Lung (tissue), 11 donors: ENCODE measurements at regions not wholly inside any gene's neighbourhood (a gene's known extent, or its start where the extent isn't known, plus 50 kb on each side); places are given as distances from the start of the nearest gene placed in this dataset.

Experiments
- ATAC-seq: fragments of 200-7000 bp; cut with Tn5 transposase; one replicate; pipeline ENCODE4 v1.9.1; 2020; ENCODE audit warnings: moderate number of reproducible peaks; ENCODE audit not compliant: insufficient read depth, low FRiP score
- DNase-seq, 3 donors: peaks; one replicate each; pipeline ENCODE4 v3.0.0-alpha.2; 2013 to 2017
- H3K27ac ChIP-seq, 2 donors: one replicate each; pipeline ENCODE4 v1.5.1; 2013; ENCODE audit warnings: mild to moderate bottlenecking in 2 of 2, moderate library complexity in 2 of 2, control low read depth in 1 of 2, inconsistent platforms in 1 of 2, low read depth in 1 of 2, low read length in 1 of 2
- H3K27me3 ChIP-seq, 3 donors: one replicate each; pipeline ENCODE4 v1.5.1; 2013; ENCODE audit warnings: low read length in 2 of 3; ENCODE audit not compliant: control insufficient read depth in 3 of 3, insufficient read depth in 3 of 3
- H3K36me3 ChIP-seq, 4 donors: one replicate each; pipeline ENCODE4 v1.5.1; 2013; ENCODE audit warnings: low read length in 4 of 4, mild to moderate bottlenecking in 1 of 4, moderate library complexity in 1 of 4; ENCODE audit not compliant: control insufficient read depth in 4 of 4, insufficient read depth in 4 of 4
- H3K4me1 ChIP-seq, 5 donors: one replicate each; pipeline ENCODE4 v1.5.1; 2013; ENCODE audit warnings: low read length in 5 of 5, mild to moderate bottlenecking in 2 of 5, moderate library complexity in 1 of 5; ENCODE audit not compliant: control insufficient read depth in 5 of 5, insufficient read depth in 5 of 5
- H3K4me3 ChIP-seq: one replicate; pipeline ENCODE4 v1.5.1; 2013; ENCODE audit warnings: mild to moderate bottlenecking, control low read depth, moderate library complexity
- H3K9ac ChIP-seq, 2 donors: one replicate each; pipeline ENCODE4 v1.5.1; 2013; ENCODE audit warnings: low read length in 2 of 2, control low read depth in 1 of 2; ENCODE audit not compliant: insufficient read depth in 1 of 2
- H3K9me3 ChIP-seq, 4 donors: one replicate each; pipeline ENCODE4 v1.5.1; 2013; ENCODE audit warnings: low read length in 3 of 4, mild to moderate bottlenecking in 1 of 4, moderate library complexity in 1 of 4; ENCODE audit not compliant: control insufficient read depth in 4 of 4, insufficient read depth in 3 of 4
- WGBS, 2 donors: extraction: QIAGEN DNeasy Blood & Tissue Kit; methylation state at CpG; one replicate each; pipeline ENCODE4 v1.1.7; 2013; 5-methylcytosine and 5-hydroxymethylcytosine counted together
- TF ChIP-seq, protein P1 (sequence below): IDR thresholded peaks from 2 replicates; pipeline ENCODE4 v1.5.1; 2012; ENCODE audit warnings: mild to moderate bottlenecking; ENCODE audit errors: control extremely low read depth, extremely low read depth
- donor health status: control.
- donor health status: control.
- donor health status: Bipolar disorder and iron deficiency.
- donor health status: healthy.
- donor health status: DM: yes; HTN: yes; CAD: no.

DNA sequence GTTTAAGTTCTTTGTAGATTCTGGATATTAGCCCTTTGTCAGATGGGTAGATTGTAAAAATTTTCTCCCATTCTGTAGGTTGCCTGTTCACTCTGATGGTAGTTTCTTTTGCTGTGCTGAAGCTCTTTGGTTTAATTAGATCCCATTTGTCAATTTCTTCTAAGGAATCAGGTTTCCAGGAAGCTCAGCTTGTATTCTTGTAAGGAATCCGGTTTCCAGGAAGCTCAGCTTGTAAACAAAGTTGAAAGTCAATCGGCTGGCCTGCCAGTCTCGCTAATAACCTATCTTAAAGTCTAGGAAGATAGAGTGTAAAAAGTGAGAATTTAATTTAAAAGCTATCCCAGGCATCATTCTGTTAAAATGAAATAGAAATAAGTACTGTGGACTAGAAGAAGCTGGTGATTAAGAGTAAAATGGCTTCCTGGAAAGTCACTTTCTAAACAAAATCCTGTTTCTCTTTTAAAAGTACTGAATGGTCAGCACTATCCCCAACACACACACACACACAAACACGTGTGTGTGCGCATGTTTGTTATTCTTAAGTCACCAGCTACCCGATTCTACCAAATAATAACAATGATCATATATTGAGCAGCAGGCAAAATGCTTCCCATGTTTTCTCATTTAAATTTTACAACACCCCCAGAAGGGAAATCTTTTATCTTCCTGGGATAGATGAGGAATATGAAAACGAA lies 171.7 kb downstream of the PAPSS1 start:
- H3K27me3 ChIP-seq = no peaks in the 10 kb centered on the region
- WGBS, 2 donors = 45 to 56% methylated on average over 7 of the region's 7 CpGs
- no peak overlapping the region for H3K4me3 ChIP-seq
- H3K27ac ChIP-seq = no peak overlapping the region
- peak in 2 of 3 donors; percentile 45 to 61 for DNase-seq
- no peak overlapping the region for H3K9ac ChIP-seq
- no peak for ATAC-seq
- TF ChIP-seq, protein P1, sequence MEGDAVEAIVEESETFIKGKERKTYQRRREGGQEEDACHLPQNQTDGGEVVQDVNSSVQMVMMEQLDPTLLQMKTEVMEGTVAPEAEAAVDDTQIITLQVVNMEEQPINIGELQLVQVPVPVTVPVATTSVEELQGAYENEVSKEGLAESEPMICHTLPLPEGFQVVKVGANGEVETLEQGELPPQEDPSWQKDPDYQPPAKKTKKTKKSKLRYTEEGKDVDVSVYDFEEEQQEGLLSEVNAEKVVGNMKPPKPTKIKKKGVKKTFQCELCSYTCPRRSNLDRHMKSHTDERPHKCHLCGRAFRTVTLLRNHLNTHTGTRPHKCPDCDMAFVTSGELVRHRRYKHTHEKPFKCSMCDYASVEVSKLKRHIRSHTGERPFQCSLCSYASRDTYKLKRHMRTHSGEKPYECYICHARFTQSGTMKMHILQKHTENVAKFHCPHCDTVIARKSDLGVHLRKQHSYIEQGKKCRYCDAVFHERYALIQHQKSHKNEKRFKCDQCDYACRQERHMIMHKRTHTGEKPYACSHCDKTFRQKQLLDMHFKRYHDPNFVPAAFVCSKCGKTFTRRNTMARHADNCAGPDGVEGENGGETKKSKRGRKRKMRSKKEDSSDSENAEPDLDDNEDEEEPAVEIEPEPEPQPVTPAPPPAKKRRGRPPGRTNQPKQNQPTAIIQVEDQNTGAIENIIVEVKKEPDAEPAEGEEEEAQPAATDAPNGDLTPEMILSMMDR = no peak
- no peaks in the 10 kb centered on the region for H3K9me3 ChIP-seq
- no peaks in the 10 kb centered on the region for H3K36me3 ChIP-seq
- H3K4me1 ChIP-seq = no peaks in the 10 kb centered on the region

DNA sequence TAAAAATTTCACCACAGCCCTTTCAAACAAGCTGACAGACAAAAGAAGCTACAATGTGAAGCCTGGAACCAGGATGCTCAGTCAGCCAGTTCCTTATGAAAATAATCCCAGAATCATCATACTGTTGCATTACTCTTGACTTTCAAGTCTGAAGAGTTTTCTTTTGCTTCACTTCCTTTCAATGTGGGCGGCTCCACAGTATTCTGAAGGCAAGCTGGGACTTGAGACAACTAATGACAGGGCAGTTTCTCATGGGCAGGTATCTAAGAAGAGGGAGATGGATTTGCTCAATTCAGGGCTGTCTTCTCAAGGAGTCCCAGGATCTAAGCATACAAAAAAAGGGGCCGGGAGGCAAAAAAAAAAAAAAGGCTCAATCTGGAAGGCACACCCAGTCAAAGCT lies 173.4 kb downstream of the PAPSS1 start:
- DNase-seq = no peak
- Histone ChIP-seq H3K27me3 (no peaks in the 10 kb centered on the region), H3K4me3 (no peak overlapping the region), H3K27ac (no peak overlapping the region), H3K4me1 (no peaks in the 10 kb centered on the region), H3K9me3 (no peaks in the 10 kb centered on the region), H3K36me3 (no peaks in the 10 kb centered on the region), H3K9ac (no peak overlapping the region)
- WGBS, 2 donors = 86 to 97% methylated on average over 2 of the region's 2 CpGs
- TF ChIP-seq, protein P1 = no peak
- ATAC-seq = no peak

DNA sequence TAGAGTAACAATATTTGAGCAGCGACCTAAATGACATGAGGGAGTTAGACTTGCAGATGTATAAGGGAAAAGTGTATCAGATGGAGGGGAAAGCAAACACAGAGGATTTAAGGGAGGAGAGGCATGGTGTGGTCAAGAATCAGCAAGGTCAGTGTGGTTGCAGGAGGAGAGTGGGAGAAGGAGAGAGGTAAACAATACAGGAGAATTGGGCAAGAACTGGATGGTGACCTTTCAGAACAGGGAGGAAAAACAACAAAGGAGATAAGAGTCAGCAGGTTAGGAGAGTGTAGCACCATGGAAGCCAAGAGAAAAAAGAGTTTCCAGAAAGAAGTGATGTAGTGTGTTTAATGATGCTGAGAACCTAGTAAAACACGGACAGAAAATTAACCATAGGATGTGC lies 178.5 kb downstream of the PAPSS1 start:
- no peaks in the 10 kb centered on the region for H3K36me3 ChIP-seq
- DNase-seq (no peak), ATAC-seq (no peak)
- 87 to 96% methylated on average over 2 of the region's 2 CpGs for WGBS, 2 donors
- H3K27me3 ChIP-seq = no peaks in the 10 kb centered on the region
- no peaks in the 10 kb centered on the region for H3K4me1 ChIP-seq
- H3K9ac ChIP-seq = no peak overlapping the region
- H3K4me3 ChIP-seq = no peak overlapping the region
- H3K9me3 ChIP-seq = no peaks in the 10 kb centered on the region
- H3K27ac ChIP-seq = no peak overlapping the region
- TF ChIP-seq, protein P1 = no peak

DNA sequence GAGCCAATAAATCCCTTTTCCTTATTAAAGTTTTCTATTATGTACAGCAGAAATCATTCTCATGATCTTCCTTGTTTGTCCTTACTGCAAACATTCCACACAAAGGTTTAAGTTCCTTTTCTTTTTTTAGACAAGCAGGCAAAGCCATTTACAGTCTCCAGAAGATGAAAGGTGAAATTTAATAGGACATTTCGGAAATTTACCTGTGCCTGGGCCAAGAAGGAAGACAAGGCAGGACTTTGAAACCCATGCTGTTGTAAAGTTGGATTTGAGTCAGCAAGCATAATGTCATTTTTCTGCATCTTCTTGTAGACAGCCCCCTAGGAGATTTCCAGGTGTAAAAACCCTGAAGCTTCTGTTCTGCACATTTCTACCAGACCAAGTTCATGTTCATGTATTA lies 188.1 kb downstream of the PAPSS1 start:
- H3K27ac ChIP-seq = no peak overlapping the region
- H3K4me1 ChIP-seq = no peaks in the 10 kb centered on the region
- DNase-seq (no peak), ATAC-seq (no peak)
- TF ChIP-seq, protein P1 = no peak
- H3K27me3 ChIP-seq = no peaks in the 10 kb centered on the region
- no peak overlapping the region for H3K9ac ChIP-seq
- H3K4me3 ChIP-seq = no peak overlapping the region
- WGBS, 2 donors = 79 to 83% methylated on average over 1 of the region's 1 CpG
- H3K36me3 ChIP-seq = no peaks in the 10 kb centered on the region
- H3K9me3 ChIP-seq = no peaks in the 10 kb centered on the region
